Activated naive CD4-positive, alpha-beta T cell treated with anti-CD3 and anti-CD28 coated beads, Interleukin-2, amount 50 U/mL, for 24 hours (primary cell): ENCODE measurements at regions not wholly inside any gene's neighbourhood (a gene's known extent, or its start where the extent isn't known, plus 50 kb on each side); places are given as distances from the start of the nearest gene placed in this dataset.

Source experiments
- H3K27ac Mint-ChIP-seq: one replicate; pipeline ENCODE4 v1.8.0; 2021; ENCODE audit warnings: mild to moderate bottlenecking, mixed read lengths
- H3K27me3 Mint-ChIP-seq: one replicate; pipeline ENCODE4 v1.8.0; 2021; ENCODE audit warnings: mixed read lengths
- H3K36me3 Mint-ChIP-seq: one replicate; pipeline ENCODE4 v1.8.0; 2021; ENCODE audit warnings: mixed read lengths
- H3K4me1 Mint-ChIP-seq: one replicate; pipeline ENCODE4 v1.8.0; 2021; ENCODE audit warnings: mixed read lengths
- H3K4me3 Mint-ChIP-seq: one replicate; pipeline ENCODE4 v1.8.0; 2021; ENCODE audit warnings: mild to moderate bottlenecking, mixed read lengths
- H3K9me3 Mint-ChIP-seq: one replicate; pipeline ENCODE4 v1.8.0; 2021; ENCODE audit warnings: mixed read lengths

GRCh38 chr3:22581007-22581406 is 622.1 kb upstream of the UBE2E2 start:
- Mint-ChIP-seq H3K27ac (no peak overlapping the region), H3K4me1 (no peaks in the 10 kb centered on the region), H3K27me3 (no peaks in the 10 kb centered on the region), H3K4me3 (no peak overlapping the region), H3K36me3 (no peaks in the 10 kb centered on the region), H3K9me3 (peaks cover 4% of the 10 kb centered on the region)

- Mint-ChIP-seq H3K4me1 (no peaks in the 10 kb centered on the region), H3K27ac (no peak overlapping the region), H3K9me3 (peaks cover 4% of the 10 kb centered on the region), H3K36me3 (no peaks in the 10 kb centered on the region), H3K4me3 (no peak overlapping the region), H3K27me3 (no peaks in the 10 kb centered on the region)
Observed at GRCh38 chr3:22582266-22582665, 620.9 kb upstream of the UBE2E2 start.

- no peaks in the 10 kb centered on the region for H3K36me3 Mint-ChIP-seq
- no peak overlapping the region for H3K27ac Mint-ChIP-seq
- no peak overlapping the region for H3K4me3 Mint-ChIP-seq
- no peaks in the 10 kb centered on the region for H3K9me3 Mint-ChIP-seq
- H3K4me1 Mint-ChIP-seq, result no peaks in the 10 kb centered on the region
- H3K27me3 Mint-ChIP-seq, result no peaks in the 10 kb centered on the region
Observed at GRCh38 chr3:22585504-22585903, 617.6 kb upstream of the UBE2E2 start.

- Mint-ChIP-seq H3K27me3 (no peaks in the 10 kb centered on the region), H3K4me3 (no peak overlapping the region), H3K4me1 (no peaks in the 10 kb centered on the region), H3K27ac (no peak overlapping the region), H3K9me3 (no peaks in the 10 kb centered on the region), H3K36me3 (no peaks in the 10 kb centered on the region)
Observed at GRCh38 chr3:22585911-22586310, 617.2 kb upstream of the UBE2E2 start.

GRCh38 chr3:22587446-22587845 is 615.7 kb upstream of the UBE2E2 start:
- no peaks in the 10 kb centered on the region for H3K4me1 Mint-ChIP-seq
- H3K9me3 Mint-ChIP-seq, result no peaks in the 10 kb centered on the region
- H3K27ac Mint-ChIP-seq, result no peak overlapping the region
- no peak overlapping the region for H3K4me3 Mint-ChIP-seq
- no peaks in the 10 kb centered on the region for H3K27me3 Mint-ChIP-seq
- no peaks in the 10 kb centered on the region for H3K36me3 Mint-ChIP-seq

GRCh38 chr3:22593638-22594037 is 609.5 kb upstream of the UBE2E2 start:
- H3K27ac Mint-ChIP-seq, result no peak overlapping the region
- H3K9me3 Mint-ChIP-seq, result peaks cover 7% of the 10 kb centered on the region

GRCh38 chr3:22594990-22595389 is 608.1 kb upstream of the UBE2E2 start:
- Mint-ChIP-seq H3K36me3 (no peaks in the 10 kb centered on the region), H3K4me3 (no peak overlapping the region)

More at GRCh38 chr3:22593638-22594037, 609.5 kb upstream of the UBE2E2 start:
- Mint-ChIP-seq H3K36me3 (no peaks in the 10 kb centered on the region), H3K4me3 (no peak overlapping the region), H3K27me3 (peaks cover 3% of the 10 kb centered on the region), H3K4me1 (no peaks in the 10 kb centered on the region)

GRCh38 chr3:22606461-22606860 is 596.7 kb upstream of the UBE2E2 start:
- H3K36me3 Mint-ChIP-seq, result no peaks in the 10 kb centered on the region
- H3K27me3 Mint-ChIP-seq, result no peaks in the 10 kb centered on the region
- no peak overlapping the region for H3K4me3 Mint-ChIP-seq

More at GRCh38 chr3:22594990-22595389, 608.1 kb upstream of the UBE2E2 start:
- peaks cover 7% of the 10 kb centered on the region for H3K9me3 Mint-ChIP-seq
- H3K27ac Mint-ChIP-seq, result no peak overlapping the region
- peaks cover 3% of the 10 kb centered on the region for H3K27me3 Mint-ChIP-seq
- no peaks in the 10 kb centered on the region for H3K4me1 Mint-ChIP-seq

GRCh38 chr3:22606938-22607337 is 596.2 kb upstream of the UBE2E2 start:
- Mint-ChIP-seq H3K27ac (no peak overlapping the region), H3K4me1 (no peaks in the 10 kb centered on the region), H3K9me3 (no peaks in the 10 kb centered on the region), H3K4me3 (no peak overlapping the region), H3K36me3 (no peaks in the 10 kb centered on the region), H3K27me3 (no peaks in the 10 kb centered on the region)

More at GRCh38 chr3:22606461-22606860, 596.7 kb upstream of the UBE2E2 start:
- no peaks in the 10 kb centered on the region for H3K4me1 Mint-ChIP-seq
- no peaks in the 10 kb centered on the region for H3K9me3 Mint-ChIP-seq
- H3K27ac Mint-ChIP-seq, result no peak overlapping the region

- H3K4me3 Mint-ChIP-seq, result no peak overlapping the region
- peaks cover 5% of the 10 kb centered on the region for H3K9me3 Mint-ChIP-seq
- H3K4me1 Mint-ChIP-seq, result no peaks in the 10 kb centered on the region
- no peaks in the 10 kb centered on the region for H3K27me3 Mint-ChIP-seq
- no peak overlapping the region for H3K27ac Mint-ChIP-seq
- no peaks in the 10 kb centered on the region for H3K36me3 Mint-ChIP-seq
Observed at GRCh38 chr3:22608093-22608492, 595.0 kb upstream of the UBE2E2 start.

- no peaks in the 10 kb centered on the region for H3K27me3 Mint-ChIP-seq
- no peaks in the 10 kb centered on the region for H3K4me1 Mint-ChIP-seq
- H3K36me3 Mint-ChIP-seq, result no peaks in the 10 kb centered on the region
- H3K27ac Mint-ChIP-seq, result no peak overlapping the region
- peaks cover 5% of the 10 kb centered on the region for H3K9me3 Mint-ChIP-seq
- H3K4me3 Mint-ChIP-seq, result no peak overlapping the region
Observed at GRCh38 chr3:22608721-22609120, 594.4 kb upstream of the UBE2E2 start.

GRCh38 chr3:22609139-22609538 is 594.0 kb upstream of the UBE2E2 start:
- Mint-ChIP-seq H3K9me3 (peaks cover 5% of the 10 kb centered on the region), H3K4me1 (no peaks in the 10 kb centered on the region), H3K36me3 (no peaks in the 10 kb centered on the region), H3K27me3 (no peaks in the 10 kb centered on the region), H3K4me3 (no peak overlapping the region), H3K27ac (no peak overlapping the region)

- no peaks in the 10 kb centered on the region for H3K4me1 Mint-ChIP-seq
- peaks cover 5% of the 10 kb centered on the region for H3K9me3 Mint-ChIP-seq
- H3K36me3 Mint-ChIP-seq, result no peaks in the 10 kb centered on the region
- no peak overlapping the region for H3K4me3 Mint-ChIP-seq
- H3K27ac Mint-ChIP-seq, result no peak overlapping the region
- H3K27me3 Mint-ChIP-seq, result no peaks in the 10 kb centered on the region
Observed at GRCh38 chr3:22612927-22613326, 590.2 kb upstream of the UBE2E2 start.

GRCh38 chr3:22615790-22616189 is 587.3 kb upstream of the UBE2E2 start:
- no peaks in the 10 kb centered on the region for H3K4me1 Mint-ChIP-seq
- no peak overlapping the region for H3K27ac Mint-ChIP-seq
- no peaks in the 10 kb centered on the region for H3K27me3 Mint-ChIP-seq
- H3K4me3 Mint-ChIP-seq, result no peak overlapping the region
- no peaks in the 10 kb centered on the region for H3K36me3 Mint-ChIP-seq
- peaks cover 5% of the 10 kb centered on the region for H3K9me3 Mint-ChIP-seq

GRCh38 chr3:22617372-22617771 is 585.8 kb upstream of the UBE2E2 start:
- Mint-ChIP-seq H3K4me1 (no peaks in the 10 kb centered on the region), H3K27ac (no peak overlapping the region), H3K36me3 (no peaks in the 10 kb centered on the region), H3K27me3 (no peaks in the 10 kb centered on the region), H3K9me3 (peaks cover 5% of the 10 kb centered on the region), H3K4me3 (no peak overlapping the region)

GRCh38 chr3:22620498-22620897 is 582.6 kb upstream of the UBE2E2 start:
- Mint-ChIP-seq H3K36me3 (no peaks in the 10 kb centered on the region), H3K9me3 (peaks cover 5% of the 10 kb centered on the region), H3K4me3 (no peak overlapping the region), H3K27ac (no peak overlapping the region), H3K27me3 (no peaks in the 10 kb centered on the region), H3K4me1 (no peaks in the 10 kb centered on the region)

- Mint-ChIP-seq H3K27ac (no peak overlapping the region), H3K4me1 (no peaks in the 10 kb centered on the region), H3K27me3 (no peaks in the 10 kb centered on the region), H3K9me3 (peaks cover 5% of the 10 kb centered on the region), H3K4me3 (no peak overlapping the region), H3K36me3 (no peaks in the 10 kb centered on the region)
Observed at GRCh38 chr3:22621205-22621809, 581.8 kb upstream of the UBE2E2 start.
